Hematopoietic multipotent progenitor cell (in vitro differentiated cells): ENCODE measurements at regions not wholly inside any gene's neighbourhood (a gene's known extent, or its start where the extent isn't known, plus 50 kb on each side); places are given as distances from the start of the nearest gene placed in this dataset.

Experiments used
- DNase-seq, 3 donors: peaks; one replicate each; pipeline ENCODE4 v3.0.0-alpha.2; 2011 to 2015; ENCODE audit warnings: low read depth in 2 of 3, low spot score in 2 of 3

DNA sequence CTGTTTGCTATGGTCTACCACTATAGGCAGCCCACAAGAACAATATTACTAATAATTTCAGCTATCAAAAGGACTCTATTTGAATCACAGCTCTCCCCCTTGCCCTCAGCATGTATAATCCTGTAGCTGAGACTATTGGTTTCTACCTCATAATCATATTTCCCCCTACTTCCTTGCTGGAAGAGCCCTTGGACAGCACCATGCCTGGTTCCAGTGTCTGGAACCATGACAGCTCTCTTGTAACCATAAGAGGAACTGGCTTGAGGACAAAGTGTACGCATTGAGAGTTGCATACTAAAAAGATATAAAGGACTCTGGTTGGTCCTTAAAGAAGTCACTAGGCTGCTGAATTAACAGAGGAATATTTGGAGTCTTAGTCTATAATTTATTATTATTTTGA lies 110.7 kb upstream of the ZRANB2 start:
- DNase-seq: no peak

DNA sequence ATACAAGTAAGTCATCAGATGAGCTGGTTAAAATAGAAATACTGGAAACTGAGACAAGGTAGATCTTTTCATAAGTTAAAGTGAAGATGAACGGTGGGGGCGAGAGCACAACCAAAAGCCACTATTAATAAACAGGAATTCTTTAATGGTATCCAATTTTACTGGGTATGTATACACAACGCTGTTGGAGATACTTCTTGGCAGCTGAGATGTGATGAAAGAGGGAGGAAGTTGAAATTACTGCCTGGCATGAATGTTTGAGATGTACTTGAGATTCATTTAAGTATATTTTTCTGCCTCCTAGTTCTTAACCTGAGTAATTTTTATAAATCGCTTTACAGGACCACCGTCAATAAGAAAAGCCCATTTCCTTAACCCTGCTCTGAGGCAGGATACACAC lies 110.0 kb upstream of the ZRANB2 start:
- DNase-seq: no peak

DNA sequence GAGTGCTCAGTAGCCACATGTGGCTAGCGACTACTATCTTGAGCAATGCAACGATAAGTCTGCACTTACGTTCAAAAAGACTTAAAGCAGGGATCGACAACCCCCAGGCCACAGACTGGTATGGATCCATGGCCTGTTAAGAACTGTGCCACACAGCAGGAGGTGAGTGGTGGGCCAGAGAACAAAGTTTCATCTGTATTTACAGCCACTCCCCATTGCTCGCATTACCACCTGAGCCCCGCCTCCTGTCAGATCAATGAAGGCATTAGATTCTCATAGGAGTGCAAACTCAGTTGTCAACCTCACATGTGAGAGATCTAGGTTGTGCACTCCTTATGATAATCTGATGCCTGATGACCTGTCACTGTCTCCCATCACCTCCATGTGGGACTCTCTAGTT lies 103.6 kb upstream of the ZRANB2 start:
- no peak for DNase-seq

DNA sequence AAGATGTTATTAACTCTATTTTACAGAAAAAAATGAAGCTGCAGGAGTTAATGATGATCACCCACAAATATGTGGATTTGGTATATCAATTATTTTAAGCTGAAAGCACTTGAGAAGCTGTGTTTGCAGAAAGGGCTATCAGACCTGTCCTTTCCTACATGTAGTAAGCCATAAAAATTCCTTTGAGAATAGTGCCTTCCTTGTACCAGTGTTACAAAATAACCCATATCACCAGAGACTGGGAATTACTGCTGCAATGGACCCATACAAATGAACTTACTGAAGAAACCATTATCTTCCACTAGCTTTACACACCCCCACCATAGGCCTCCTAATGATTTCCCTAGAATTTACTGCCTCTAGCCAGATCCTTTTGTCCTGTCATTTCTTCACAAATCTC lies 99.2 kb upstream of the ZRANB2 start:
- DNase-seq: no peak

DNA sequence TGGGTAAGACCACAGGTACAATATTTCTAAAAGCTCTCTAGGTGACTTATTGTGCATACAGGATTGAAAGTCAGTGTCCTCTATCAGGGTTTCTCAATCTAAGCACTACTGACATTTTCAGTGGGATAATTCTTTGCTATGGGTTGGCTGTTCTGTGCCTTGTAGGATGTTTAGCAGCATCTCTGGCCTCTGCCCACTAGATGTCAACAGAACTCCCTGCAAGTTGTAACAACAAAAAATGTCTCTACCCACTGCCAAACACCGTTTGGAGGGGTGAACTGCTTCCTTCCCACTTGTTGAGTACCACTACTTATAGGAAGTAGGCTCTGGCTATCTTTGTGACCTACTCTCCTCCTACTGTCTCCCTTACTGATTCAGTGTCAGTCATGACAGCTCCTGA lies 90.1 kb upstream of the ZRANB2 start:
- no peak for DNase-seq

DNA sequence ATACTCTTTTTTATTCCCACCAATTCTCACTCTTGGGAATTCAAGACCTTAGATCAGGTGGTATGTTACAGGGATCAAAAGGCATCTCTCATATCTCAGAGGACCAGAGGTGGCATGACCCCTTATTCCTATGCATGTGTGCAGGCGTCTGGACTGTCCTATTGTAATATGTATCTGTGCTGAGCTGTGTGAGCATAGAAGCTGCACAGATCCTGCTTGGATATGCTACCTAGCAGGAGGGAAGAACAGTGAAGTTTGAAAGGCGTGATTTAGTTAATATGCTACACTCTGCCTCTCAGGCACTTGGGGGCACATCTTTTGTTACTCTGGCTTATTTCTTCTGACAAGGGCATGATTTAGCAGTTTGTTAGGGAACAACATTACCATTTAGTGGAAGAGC lies 86.7 kb upstream of the ZRANB2 start:
- DNase-seq: no peak

DNA sequence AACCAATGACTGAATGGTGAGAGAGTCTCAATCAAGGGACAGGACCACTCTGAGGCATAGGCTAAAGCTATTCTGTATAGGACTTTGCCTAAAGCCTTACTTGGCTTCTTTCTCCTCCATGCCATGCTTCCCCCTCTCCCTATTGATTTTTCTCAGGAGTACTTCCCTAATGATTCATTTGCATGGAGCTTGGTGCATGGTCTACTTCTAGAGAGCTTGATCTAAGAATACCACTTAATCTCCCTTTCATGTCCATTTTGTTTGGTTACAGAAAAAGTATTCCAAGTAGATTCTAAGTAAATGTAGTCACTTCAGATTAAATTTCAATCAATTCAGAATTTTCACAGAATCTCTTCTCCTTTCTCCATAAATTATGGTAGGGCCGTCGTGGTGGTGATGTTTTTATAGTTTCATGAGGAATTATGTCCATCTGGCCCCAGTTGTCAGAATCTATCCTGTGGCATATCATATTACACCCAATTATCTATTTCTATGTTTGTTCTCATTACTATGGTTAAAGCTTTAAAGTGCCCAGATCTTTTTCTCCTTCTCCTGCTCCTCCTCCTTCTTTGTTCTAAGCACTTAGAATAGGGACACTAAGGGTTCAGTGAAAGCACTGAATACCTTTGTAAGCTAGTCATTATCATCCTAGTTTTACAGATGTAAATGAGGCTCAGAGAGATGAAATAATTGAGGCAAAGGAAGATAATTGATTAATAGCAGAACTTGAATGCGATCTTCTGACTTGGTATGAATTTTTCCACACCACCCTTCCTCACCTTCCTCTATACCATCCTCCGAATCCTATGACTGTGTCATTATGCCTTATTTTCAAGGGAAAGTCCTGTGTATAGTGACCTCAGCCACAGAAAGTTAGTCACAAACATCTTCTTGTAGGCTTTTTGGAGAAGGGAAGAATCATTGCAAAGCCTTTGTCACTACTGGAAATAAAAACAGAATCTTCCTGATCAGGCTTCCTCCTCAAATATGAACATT lies 85.6 kb upstream of the ZRANB2 start:
- no peak for DNase-seq

DNA sequence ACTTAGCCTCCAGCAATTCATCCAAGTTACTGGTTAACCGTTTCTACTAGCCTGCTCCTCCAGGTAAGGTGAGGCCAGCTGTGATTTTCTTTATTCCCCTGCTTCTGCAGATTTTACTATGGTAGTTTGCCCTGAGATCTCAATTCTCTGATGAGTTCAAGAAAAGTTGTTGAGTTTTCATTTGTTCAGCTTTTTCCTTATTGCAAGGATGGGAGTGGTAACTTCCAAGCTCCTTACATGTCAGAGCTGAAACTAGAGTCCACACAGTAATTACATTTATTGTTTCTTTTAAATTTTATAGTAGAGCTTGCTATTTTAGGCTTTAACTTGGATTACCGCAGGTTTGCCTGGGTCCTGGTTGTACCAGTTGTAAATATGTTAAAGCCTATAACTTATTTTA lies 76.9 kb upstream of the ZRANB2 start:
- DNase-seq: no peak

DNA sequence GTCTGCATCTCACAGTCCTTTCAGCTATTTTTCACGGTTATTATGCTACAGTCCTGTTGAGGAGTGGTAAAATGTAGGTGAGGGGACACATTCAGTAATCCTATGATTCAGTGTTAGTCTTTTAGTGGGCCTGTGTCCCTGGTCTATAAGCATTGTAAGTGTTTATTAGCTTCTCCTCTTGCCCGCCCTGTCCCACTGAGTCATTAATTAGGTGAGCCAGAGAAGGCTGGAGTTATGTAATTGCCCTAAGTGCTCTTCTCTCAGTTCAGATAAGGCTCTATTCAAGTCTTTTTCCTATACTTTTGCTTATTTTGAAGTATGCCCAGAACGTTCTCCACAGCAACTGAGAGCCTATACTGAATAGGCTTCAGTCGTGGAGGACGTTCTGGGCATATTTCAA lies 76.3 kb upstream of the ZRANB2 start:
- no peak for DNase-seq

DNA sequence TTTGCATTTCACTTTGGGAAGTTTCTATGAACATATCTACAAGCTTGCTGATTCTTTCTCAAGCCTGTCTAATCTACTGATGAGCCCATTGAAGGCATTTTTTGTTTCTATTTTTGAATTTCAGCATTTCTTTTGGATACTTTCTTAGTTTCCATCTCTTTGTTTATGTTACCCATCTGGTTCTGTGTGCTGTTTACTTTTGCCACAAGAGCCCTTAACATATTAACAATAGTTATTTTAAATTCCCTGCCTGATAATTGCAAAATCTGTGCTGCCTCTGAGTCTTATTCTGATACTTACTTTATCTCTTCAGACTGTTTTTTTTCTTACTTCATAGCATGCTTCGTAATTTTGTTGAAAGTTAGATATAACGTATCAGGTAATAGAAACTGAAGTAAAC lies 75.8 kb upstream of the ZRANB2 start:
- DNase-seq: no peak

DNA sequence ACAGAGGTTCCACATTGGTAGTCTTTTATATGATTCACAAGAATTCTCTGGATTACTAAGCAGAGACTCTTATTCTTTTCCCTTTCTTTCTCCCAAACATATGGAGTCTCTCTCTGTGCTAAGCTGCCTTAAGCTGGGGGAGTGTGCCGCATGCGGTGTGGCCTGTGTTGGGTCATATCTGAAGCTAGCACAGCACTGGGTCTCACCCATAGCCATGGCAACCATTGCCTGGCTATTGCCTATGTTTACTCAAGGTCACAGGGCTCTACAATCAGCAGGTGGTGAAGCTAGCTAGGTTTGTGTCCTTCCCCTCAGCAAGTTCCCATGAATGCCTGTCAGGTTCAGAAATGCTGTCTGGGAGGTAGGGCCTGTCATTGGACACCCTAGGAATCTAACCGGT lies 73.6 kb upstream of the ZRANB2 start:
- DNase-seq: no peak

DNA sequence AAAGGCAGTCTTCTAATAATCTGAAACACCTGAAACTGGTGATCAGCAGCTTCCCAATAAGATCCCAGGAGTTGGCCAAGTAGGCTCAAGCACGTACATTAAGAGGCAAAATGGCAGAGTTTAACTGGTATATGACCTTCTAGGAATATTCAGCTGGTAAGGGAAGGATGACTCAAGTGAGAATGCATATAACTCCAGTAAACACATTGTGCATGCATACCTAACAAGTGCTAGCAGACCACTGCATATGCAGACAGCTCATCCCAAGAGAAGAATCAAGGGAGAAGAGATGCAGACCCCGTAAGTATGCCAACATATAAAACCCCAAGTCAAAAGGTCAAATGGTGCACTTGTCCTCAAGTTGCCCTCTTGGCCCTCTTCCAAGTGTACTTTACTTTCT lies 73.0 kb upstream of the ZRANB2 start:
- no peak for DNase-seq

DNA sequence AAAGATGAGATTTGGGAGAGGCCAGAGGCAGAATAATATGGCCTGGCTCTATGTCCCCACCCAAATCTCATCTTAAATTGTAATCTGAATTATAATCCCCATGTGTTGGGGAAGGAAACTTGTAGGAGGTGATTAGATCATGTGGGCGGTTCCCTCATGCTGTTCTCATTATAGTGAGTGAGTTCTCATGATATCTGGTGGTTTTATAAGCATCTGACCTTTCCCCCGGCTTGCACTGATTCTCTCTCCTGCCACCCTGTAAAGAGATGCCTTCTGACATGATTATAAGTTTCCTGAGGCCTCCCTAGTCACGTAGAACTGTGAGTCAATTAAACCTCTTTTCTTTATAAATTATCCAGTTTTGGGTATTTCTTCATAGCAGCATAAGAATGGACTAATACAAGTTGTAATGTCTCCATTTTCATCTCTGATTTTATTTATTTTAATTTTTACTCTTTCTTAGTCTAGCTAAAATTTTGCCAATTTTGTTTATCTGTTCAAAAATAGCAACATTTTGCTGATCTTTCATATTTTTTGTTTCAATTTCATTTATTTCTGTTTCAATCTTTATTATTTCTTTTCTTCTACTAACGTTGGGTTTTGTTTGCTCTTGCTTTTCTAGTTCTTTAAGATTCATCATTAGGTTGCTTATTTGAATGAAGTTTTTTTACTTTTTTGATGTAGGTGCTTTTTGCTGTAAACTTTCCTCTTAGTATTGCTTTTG lies 67.0 kb upstream of the ZRANB2 start:
- no peak for DNase-seq

DNA sequence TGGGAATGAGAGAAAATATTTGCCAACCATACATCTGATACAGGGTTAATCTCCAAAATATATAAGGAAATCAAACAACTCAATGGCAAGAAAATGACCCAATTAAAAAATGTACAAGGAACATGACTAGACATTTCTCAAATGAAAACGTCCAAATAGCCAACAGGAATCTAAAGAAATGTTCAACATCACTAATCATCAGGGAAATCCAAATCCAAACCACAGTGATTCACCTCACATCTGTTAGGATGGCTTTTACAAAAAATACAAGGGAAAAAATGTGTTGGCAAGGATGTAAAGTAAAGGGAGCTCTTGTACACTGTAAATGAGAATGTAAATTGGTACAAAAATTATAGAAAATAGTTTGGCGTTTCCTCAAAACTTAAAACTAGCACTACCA lies 54.7 kb upstream of the ZRANB2 start:
- no peak for DNase-seq
